ENCODE measurements at regions not wholly inside any gene's neighbourhood (a gene's known extent, or its start where the extent isn't known, plus 50 kb on each side); places are given as distances from the start of the nearest gene placed in this dataset.

DNA sequence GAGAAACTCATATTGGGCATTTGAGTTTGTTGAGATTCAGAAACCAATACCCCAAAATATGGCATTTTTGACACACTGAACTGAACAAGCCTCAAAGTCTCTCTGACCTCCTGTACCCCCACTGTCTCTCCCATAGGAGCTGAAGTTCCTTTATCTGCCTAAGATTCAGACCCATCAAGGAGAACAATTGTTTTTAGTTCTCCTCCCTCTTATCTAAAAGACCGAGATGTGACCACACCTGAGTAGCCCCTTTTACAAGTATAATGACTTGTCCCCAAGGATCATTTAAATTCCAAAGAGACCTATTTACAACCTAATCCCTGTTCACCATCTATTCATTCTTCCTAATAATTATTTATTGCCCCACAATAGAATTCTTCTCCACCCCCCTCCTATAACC, 122.1 kb upstream of the PLAAT1 start (continued):
- TF ChIP-seq SNIP1 (IDR thresholded peaks at IDR 0.05; ENCODE audit: low read depth) (no peak), ZNF584 (CRISPR knock-in tag; IDR thresholded peaks at IDR 0.05; ENCODE audit: low read depth) (no peak), SIX5 (IDR thresholded peaks at IDR 0.05; ENCODE audit: borderline replicate concordance in 1 of 2, insufficient read depth in 1 of 2, low read depth in 1 of 2, low read length in 2 of 2) (no peak)

DNA sequence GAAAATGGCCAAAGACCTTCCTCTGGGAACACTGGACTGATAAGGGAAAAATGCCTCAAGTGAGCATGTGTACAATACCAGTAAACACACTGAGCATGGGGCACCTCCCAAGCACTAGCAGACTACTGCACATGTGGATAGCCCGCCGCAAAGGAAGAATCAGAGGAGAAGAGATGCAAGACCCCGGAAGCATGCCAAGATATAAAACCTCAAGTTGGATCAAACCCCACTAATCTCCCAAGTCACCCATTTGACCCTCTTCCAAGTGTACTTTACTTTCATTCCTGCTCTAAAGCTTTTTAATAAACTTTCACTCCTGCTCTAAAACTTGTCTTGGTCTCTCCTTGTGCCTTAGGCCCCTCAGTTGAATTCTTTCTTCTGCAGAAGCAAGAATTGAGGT, 121.1 kb upstream of the PLAAT1 start:
- H3K79me2 ChIP-seq (ENCODE audit: control insufficient read depth, insufficient read depth, low read length) = no peaks in the 10 kb centered on the region
- ChIA-PET CTCF (ENCODE audit: low intra/inter-chr PET ratio) (no interaction called here), POLR2A (no interaction called here)
- no peaks in the 10 kb centered on the region for H3K9me1 ChIP-seq (ENCODE audit: control insufficient read depth, insufficient read depth, low read length)
- FAIRE-seq = no peak
- intact Hi-C loops (cut with micrococcal nuclease) (no loop called here), in situ Hi-C loops (cut with MboI) (no loop called here)
- DNase-seq (ENCODE audit: extremely low read depth in 1 of 4, low spot score in 3 of 4) = no peak
- TF ChIP-seq CBFB (CRISPR knock-in tag; IDR thresholded peaks at IDR 0.05) (no peak), ZNF282 (CRISPR knock-in tag; IDR thresholded peaks at IDR 0.05) (no peak), TCF7L2 (IDR thresholded peaks at IDR 0.05; ENCODE audit: low read depth, low read length) (no peak), TCFL5 (CRISPR knock-in tag; conservative IDR thresholded peaks at IDR 0.05) (no peak), NCOA2 (IDR thresholded peaks at IDR 0.05; ENCODE audit: partially characterized antibody in 2 of 2) (no peak), POLR2B (IDR thresholded peaks at IDR 0.05; ENCODE audit: low read depth, partially characterized antibody) (no peak)
- TF ChIP-seq, protein P1, sequence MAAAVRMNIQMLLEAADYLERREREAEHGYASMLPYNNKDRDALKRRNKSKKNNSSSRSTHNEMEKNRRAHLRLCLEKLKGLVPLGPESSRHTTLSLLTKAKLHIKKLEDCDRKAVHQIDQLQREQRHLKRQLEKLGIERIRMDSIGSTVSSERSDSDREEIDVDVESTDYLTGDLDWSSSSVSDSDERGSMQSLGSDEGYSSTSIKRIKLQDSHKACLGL (CRISPR knock-in tag; IDR thresholded peaks at IDR 0.05; ENCODE audit: borderline replicate concordance, poor library complexity, severe bottlenecking) = no peak
- TF ChIP-seq, protein P2, sequence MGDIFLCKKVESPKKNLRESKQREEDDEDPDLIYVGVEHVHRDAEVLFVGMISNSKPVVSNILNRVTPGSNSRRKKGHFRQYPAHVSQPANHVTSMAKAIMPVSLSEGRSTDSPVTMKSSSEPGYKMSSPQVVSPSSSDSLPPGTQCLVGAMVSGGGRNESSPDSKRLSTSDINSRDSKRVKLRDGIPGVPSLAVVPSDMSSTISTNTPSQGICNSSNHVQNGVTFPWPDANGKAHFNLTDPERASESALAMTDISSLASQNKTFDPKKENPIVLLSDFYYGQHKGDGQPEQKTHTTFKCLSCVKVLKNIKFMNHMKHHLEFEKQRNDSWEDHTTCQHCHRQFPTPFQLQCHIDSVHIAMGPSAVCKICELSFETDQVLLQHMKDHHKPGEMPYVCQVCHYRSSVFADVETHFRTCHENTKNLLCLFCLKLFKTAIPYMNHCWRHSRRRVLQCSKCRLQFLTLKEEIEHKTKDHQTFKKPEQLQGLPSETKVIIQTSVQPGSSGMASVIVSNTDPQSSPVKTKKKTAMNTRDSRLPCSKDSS (IDR thresholded peaks at IDR 0.05; ENCODE audit: low read depth, partially characterized antibody) = no peak
- TF ChIP-seq, protein P3, sequence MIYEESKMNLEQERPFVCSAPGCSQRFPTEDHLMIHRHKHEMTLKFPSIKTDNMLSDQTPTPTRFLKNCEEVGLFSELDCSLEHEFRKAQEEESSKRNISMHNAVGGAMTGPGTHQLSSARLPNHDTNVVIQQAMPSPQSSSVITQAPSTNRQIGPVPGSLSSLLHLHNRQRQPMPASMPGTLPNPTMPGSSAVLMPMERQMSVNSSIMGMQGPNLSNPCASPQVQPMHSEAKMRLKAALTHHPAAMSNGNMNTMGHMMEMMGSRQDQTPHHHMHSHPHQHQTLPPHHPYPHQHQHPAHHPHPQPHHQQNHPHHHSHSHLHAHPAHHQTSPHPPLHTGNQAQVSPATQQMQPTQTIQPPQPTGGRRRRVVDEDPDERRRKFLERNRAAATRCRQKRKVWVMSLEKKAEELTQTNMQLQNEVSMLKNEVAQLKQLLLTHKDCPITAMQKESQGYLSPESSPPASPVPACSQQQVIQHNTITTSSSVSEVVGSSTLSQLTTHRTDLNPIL (CRISPR knock-in tag; IDR thresholded peaks at IDR 0.05) = no peak
- no peak overlapping the region for H2AFZ ChIP-seq (ENCODE audit: low read depth, low read length)
- ATAC-seq = no peak
- no peaks in the 10 kb centered on the region for H3K27me3 ChIP-seq (ENCODE audit: control insufficient read depth in 2 of 2, insufficient read depth in 2 of 2, low read length in 2 of 2)
- H3K27ac ChIP-seq (ENCODE audit: extremely low read depth, low read depth, low read length) = no peak overlapping the region
- no TSS peak for BruUV-seq (replicated peaks)
- no peak overlapping the region for H3K4me3 ChIP-seq
- no peaks in the 10 kb centered on the region for H3K36me3 ChIP-seq (ENCODE audit: control insufficient read depth, insufficient read depth, low read length)
- H4K20me1 ChIP-seq (replicated peaks; ENCODE audit: control insufficient read depth, insufficient read depth, low read length) = no peaks in the 10 kb centered on the region
- no peaks in the 10 kb centered on the region for H3K4me1 ChIP-seq (replicated peaks in 1 of 2; ENCODE audit: control insufficient read depth in 2 of 2, insufficient read depth in 2 of 2, low read length in 2 of 2)
- H3K4me2 ChIP-seq (ENCODE audit: insufficient read depth, low read length) = no peak overlapping the region
- no peaks in the 10 kb centered on the region for H3K9me3 ChIP-seq (replicated peaks; ENCODE audit: control insufficient read depth, insufficient read depth, low read depth, low read length)
- H3K9ac ChIP-seq (ENCODE audit: insufficient read depth in 1 of 2, low read depth in 2 of 2, low read length in 2 of 2) = no peak overlapping the region
- 0% methylated on average over 3 of the region's 3 CpGs for WGBS (ENCODE audit: insufficient coverage, low coverage, missing lambda C conversion rate)
